Adrenal gland (tissue), 5 donors: ENCODE measurements at regions not wholly inside any gene's neighbourhood (a gene's known extent, or its start where the extent isn't known, plus 50 kb on each side); places are given as distances from the start of the nearest gene placed in this dataset.

Experiments
- CTCF ChIP-seq, 6 experiments: fragments of 450-650 bp in 4 of 6; fragments of 200-600 bp in 2 of 6; sonication (generic) in 1 of 6; IDR thresholded peaks; 1 replicate in 5 of 6; 2 replicates in 1 of 6; pipeline versions ENCODE4 v1.5.1 to v1.8.0; 2016 to 2021; ENCODE audit warnings: antibody characterized with exemption in 6 of 6, mild to moderate bottlenecking in 2 of 6, moderate library complexity in 1 of 6
- POLR2A ChIP-seq, 2 donors: fragments of 450-650 bp; IDR thresholded peaks; one replicate each; pipeline ENCODE4 v1.6.1; 2017; ENCODE audit warnings: antibody characterized with exemption in 2 of 2, mild to moderate bottlenecking in 2 of 2, moderate library complexity in 1 of 2
- donor health status: DM: no; HTN: no; CAD: no.

- TF ChIP-seq CTCF (IDR thresholded peaks at IDR 0.05), result no peak
- no peak for TF ChIP-seq POLR2A (IDR thresholded peaks at IDR 0.05)
These were observed 685.3 kb downstream of the TRIML1 start for GRCh38 chr4:188824553-188824952.
